GM12872 (cell line): ENCODE measurements at regions not wholly inside any gene's neighbourhood (a gene's known extent, or its start where the extent isn't known, plus 50 kb on each side); places are given as distances from the start of the nearest gene placed in this dataset.
A peak's percentile ranks its signal among the peaks of the same experiment; 100 is the strongest.

Source experiments
- TF ChIP-seq, protein P1 (sequence below): IDR thresholded peaks from 3 replicates; pipeline ENCODE4 v1.5.1; 2011; ENCODE audit warnings: low read depth, mild to moderate bottlenecking, low read length, moderate library complexity; ENCODE audit not compliant: insufficient read depth

- TF ChIP-seq, protein P1, sequence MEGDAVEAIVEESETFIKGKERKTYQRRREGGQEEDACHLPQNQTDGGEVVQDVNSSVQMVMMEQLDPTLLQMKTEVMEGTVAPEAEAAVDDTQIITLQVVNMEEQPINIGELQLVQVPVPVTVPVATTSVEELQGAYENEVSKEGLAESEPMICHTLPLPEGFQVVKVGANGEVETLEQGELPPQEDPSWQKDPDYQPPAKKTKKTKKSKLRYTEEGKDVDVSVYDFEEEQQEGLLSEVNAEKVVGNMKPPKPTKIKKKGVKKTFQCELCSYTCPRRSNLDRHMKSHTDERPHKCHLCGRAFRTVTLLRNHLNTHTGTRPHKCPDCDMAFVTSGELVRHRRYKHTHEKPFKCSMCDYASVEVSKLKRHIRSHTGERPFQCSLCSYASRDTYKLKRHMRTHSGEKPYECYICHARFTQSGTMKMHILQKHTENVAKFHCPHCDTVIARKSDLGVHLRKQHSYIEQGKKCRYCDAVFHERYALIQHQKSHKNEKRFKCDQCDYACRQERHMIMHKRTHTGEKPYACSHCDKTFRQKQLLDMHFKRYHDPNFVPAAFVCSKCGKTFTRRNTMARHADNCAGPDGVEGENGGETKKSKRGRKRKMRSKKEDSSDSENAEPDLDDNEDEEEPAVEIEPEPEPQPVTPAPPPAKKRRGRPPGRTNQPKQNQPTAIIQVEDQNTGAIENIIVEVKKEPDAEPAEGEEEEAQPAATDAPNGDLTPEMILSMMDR: no peak
Observed at GRCh38 chr15:66919421-66919820, 146.0 kb upstream of the SMAD3 start.

- TF ChIP-seq, protein P1: no peak
Observed at GRCh38 chr15:66921319-66921915, 144.0 kb upstream of the SMAD3 start.

- TF ChIP-seq, protein P1: no peak
Observed at GRCh38 chr15:66922608-66923007, 142.8 kb upstream of the SMAD3 start.

DNA sequence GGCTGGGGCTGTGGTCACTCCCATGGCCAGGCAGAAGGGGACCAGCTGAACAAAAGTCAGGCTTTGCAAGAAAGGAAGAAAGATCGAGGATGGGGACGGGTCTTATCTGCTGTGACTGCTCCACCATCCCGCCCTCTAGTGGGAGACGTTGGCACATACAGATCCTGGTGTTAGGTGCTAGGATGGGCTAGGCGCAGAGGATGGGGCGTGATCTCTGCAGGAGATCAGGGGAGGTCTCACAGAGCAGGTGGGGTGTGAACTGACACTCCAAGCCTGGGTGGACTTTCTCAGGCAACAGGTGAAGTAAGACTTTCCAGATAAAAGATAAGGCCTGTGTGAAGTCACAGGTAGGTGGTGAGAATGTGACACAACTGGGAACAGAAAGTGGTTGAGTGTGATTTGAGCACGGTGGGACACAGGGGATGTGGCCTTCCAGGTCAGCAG lies 141.9 kb upstream of the SMAD3 start:
- TF ChIP-seq, protein P1: peak; percentile 60

DNA sequence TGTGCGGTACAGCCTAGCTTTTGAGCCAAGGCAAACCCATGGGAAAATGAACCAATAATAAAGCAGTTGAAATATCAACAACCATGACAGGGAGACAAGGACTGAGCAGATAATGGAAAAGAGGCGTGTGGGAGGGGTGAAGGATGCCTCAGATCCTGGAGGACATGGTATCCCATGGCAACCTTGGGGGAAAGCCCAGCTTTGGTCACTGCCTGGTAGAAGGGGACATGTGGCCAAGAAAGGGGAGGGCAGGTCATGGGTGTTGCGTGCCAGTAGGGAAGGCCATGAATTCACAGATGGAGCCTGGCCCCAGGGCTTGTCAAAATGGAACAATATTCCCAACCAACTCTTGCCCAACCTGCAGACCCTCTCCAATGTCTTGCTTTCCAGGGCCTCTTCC lies 140.5 kb upstream of the SMAD3 start:
- TF ChIP-seq, protein P1: no peak

GRCh38 chr15:66925721-66926120 lies 139.7 kb upstream of the SMAD3 start:
- TF ChIP-seq, protein P1: no peak

GRCh38 chr15:66927201-66928077 lies 138.0 kb upstream of the SMAD3 start:
- TF ChIP-seq, protein P1: no peak
